BLaER1 treated with 17β-estradiol and CSF1 and Interleukin-3, amounts not matched to agents 10 nM and 100 nM (cell line): ENCODE measurements at regions not wholly inside any gene's neighbourhood (a gene's known extent, or its start where the extent isn't known, plus 50 kb on each side); places are given as distances from the start of the nearest gene placed in this dataset.

Experiments used
- H3K27ac ChIP-seq, 11 experiments: shearing (Covaris generic); formaldehyde crosslinking; 2 replicates each; pipeline ENCODE4 v1.8.1; 2022
- H3K27me3 ChIP-seq, 11 experiments: shearing (Covaris generic); formaldehyde crosslinking; 2 replicates each; pipeline ENCODE4 v1.8.1; 2022
- H3K36me3 ChIP-seq, 11 experiments: shearing (Covaris generic); formaldehyde crosslinking; 2 replicates each; pipeline ENCODE4 v1.8.1; 2022
- H3K4me1 ChIP-seq, 10 experiments: shearing (Covaris generic); formaldehyde crosslinking; 2 replicates each; pipeline ENCODE4 v1.8.1; 2022
- H3K4me2 ChIP-seq, 11 experiments: shearing (Covaris generic); formaldehyde crosslinking; 2 replicates each; pipeline ENCODE4 v1.8.1; 2022
- H3K4me3 ChIP-seq, 10 experiments: shearing (Covaris generic); formaldehyde crosslinking; 2 replicates each; pipeline ENCODE4 v1.8.1; 2022
- H3K9ac ChIP-seq, 11 experiments: shearing (Covaris generic); formaldehyde crosslinking; 2 replicates each; pipeline ENCODE4 v1.8.1; 2022
- H3K9me3 ChIP-seq, 11 experiments: shearing (Covaris generic); formaldehyde crosslinking; replicated peaks in 1 of 11; 2 replicates each; pipeline ENCODE4 v1.8.1; 2022
- H4K20me1 ChIP-seq, 11 experiments: shearing (Covaris generic); formaldehyde crosslinking; 2 replicates each; pipeline ENCODE4 v1.8.1; 2022
- Cebpa-rat ChIP-seq, 11 experiments: shearing (Covaris generic); IDR thresholded peaks; 2 replicates each; pipeline ENCODE4 v1.8.1; 2022

- no peak overlapping the region for H3K4me3 ChIP-seq
- no peaks in the 10 kb centered on the region for H3K27me3 ChIP-seq
- no peaks in the 10 kb centered on the region for H3K36me3 ChIP-seq
- H3K4me1 ChIP-seq: peaks cover 19 to 35% (median 26%) of the 10 kb centered on the region in 10 experiments
- H3K9me3 ChIP-seq: no peaks in the 10 kb centered on the region
- peaks cover 0 to 6% (median 0%) of the 10 kb centered on the region in 11 experiments; a peak in 3 of 22 replicates for H4K20me1 ChIP-seq
- H3K27ac ChIP-seq: no peak overlapping the region
- no peak for TF ChIP-seq Cebpa-rat (IDR thresholded peaks at IDR 0.05)
- peak overlapping the region in 8 of 11 experiments; percentile 54 to 79 (median 71); a peak in 12 of 22 replicates for H3K4me2 ChIP-seq
- H3K9ac ChIP-seq: no peak overlapping the region
These were observed 49.7 kb downstream of the GLI2 start for GRCh38 chr2:120785228-120785966.

- Histone ChIP-seq H3K4me2 (no peak overlapping the region), H3K9me3 (no peaks in the 10 kb centered on the region), H3K4me1 (peaks cover 19 to 35% (median 26%) of the 10 kb centered on the region in 10 experiments), H3K4me3 (no peak overlapping the region), H3K9ac (no peak overlapping the region), H3K27me3 (no peaks in the 10 kb centered on the region), H4K20me1 (peaks cover 0 to 6% (median 0%) of the 10 kb centered on the region in 11 experiments; a peak in 3 of 22 replicates), H3K36me3 (no peaks in the 10 kb centered on the region), H3K27ac (no peak overlapping the region)
- TF ChIP-seq Cebpa-rat (IDR thresholded peaks at IDR 0.05): no peak
These were observed 50.6 kb downstream of the GLI2 start for GRCh38 chr2:120786038-120786960.

- H3K4me1 ChIP-seq: peaks cover 19 to 35% (median 26%) of the 10 kb centered on the region in 10 experiments
- no peak overlapping the region for H3K9ac ChIP-seq
- H3K27me3 ChIP-seq: no peaks in the 10 kb centered on the region
- H3K4me3 ChIP-seq: no peak overlapping the region
- H3K9me3 ChIP-seq: no peaks in the 10 kb centered on the region
- no peak for TF ChIP-seq Cebpa-rat (IDR thresholded peaks at IDR 0.05)
- H3K4me2 ChIP-seq: no peak overlapping the region
- no peak overlapping the region for H3K27ac ChIP-seq
- H3K36me3 ChIP-seq: no peaks in the 10 kb centered on the region
- peaks cover 0 to 6% (median 0%) of the 10 kb centered on the region in 11 experiments; a peak in 3 of 22 replicates for H4K20me1 ChIP-seq
These were observed 51.6 kb downstream of the GLI2 start for GRCh38 chr2:120787111-120787821.

- Histone ChIP-seq H3K9me3 (no peaks in the 10 kb centered on the region), H3K4me2 (no peak overlapping the region), H3K9ac (no peak overlapping the region), H3K27me3 (no peaks in the 10 kb centered on the region), H3K27ac (no peak overlapping the region), H3K4me3 (no peak overlapping the region), H3K36me3 (no peaks in the 10 kb centered on the region), H3K4me1 (peaks cover 17 to 27% (median 21%) of the 10 kb centered on the region in 10 experiments), H4K20me1 (peaks cover 0 to 2% (median 0%) of the 10 kb centered on the region in 11 experiments; a peak in 3 of 22 replicates)
- TF ChIP-seq Cebpa-rat (IDR thresholded peaks at IDR 0.05): no peak
These were observed 52.4 kb downstream of the GLI2 start for GRCh38 chr2:120787822-120788700.

GRCh38 chr2:120791243-120791961 is 55.7 kb downstream of the GLI2 start:
- Histone ChIP-seq H3K27me3 (no peaks in the 10 kb centered on the region), H3K9me3 (no peaks in the 10 kb centered on the region), H3K4me3 (no peak overlapping the region), H3K4me1 (peaks cover 0 to 17% (median 11%) of the 10 kb centered on the region in 10 experiments; a peak in 12 of 20 replicates), H3K9ac (no peak overlapping the region), H3K27ac (no peak overlapping the region), H4K20me1 (no peaks in the 10 kb centered on the region; a peak in 2 of 22 replicates), H3K36me3 (no peaks in the 10 kb centered on the region), H3K4me2 (no peak overlapping the region)
- TF ChIP-seq Cebpa-rat (IDR thresholded peaks at IDR 0.05): no peak

- peaks cover 0 to 17% (median 11%) of the 10 kb centered on the region in 10 experiments; a peak in 12 of 20 replicates for H3K4me1 ChIP-seq
- no peaks in the 10 kb centered on the region for H3K9me3 ChIP-seq
- H3K9ac ChIP-seq: no peak overlapping the region
- no peak for TF ChIP-seq Cebpa-rat (IDR thresholded peaks at IDR 0.05)
- H3K27me3 ChIP-seq: no peaks in the 10 kb centered on the region
- H3K36me3 ChIP-seq: no peaks in the 10 kb centered on the region
- no peak overlapping the region for H3K27ac ChIP-seq
- no peak overlapping the region for H3K4me2 ChIP-seq
- H4K20me1 ChIP-seq: no peaks in the 10 kb centered on the region; a peak in 2 of 22 replicates
- H3K4me3 ChIP-seq: no peak overlapping the region
These were observed 56.3 kb downstream of the GLI2 start for GRCh38 chr2:120791962-120792297.

GRCh38 chr2:120793682-120794403 is 58.2 kb downstream of the GLI2 start:
- Histone ChIP-seq H4K20me1 (no peaks in the 10 kb centered on the region; a peak in 2 of 22 replicates), H3K9ac (no peak overlapping the region), H3K4me3 (no peak overlapping the region), H3K36me3 (no peaks in the 10 kb centered on the region), H3K27ac (no peak overlapping the region), H3K4me2 (peak overlapping the region in 9 of 11 experiments; percentile 3 to 53 (median 27); a peak in 14 of 22 replicates), H3K9me3 (no peaks in the 10 kb centered on the region), H3K4me1 (peaks cover 0 to 22% (median 14%) of the 10 kb centered on the region in 10 experiments; a peak in 13 of 20 replicates), H3K27me3 (no peaks in the 10 kb centered on the region)
- TF ChIP-seq Cebpa-rat (IDR thresholded peaks at IDR 0.05): no peak
